ENCODE measurements at regions not wholly inside any gene's neighbourhood (a gene's known extent, or its start where the extent isn't known, plus 50 kb on each side); places are given as distances from the start of the nearest gene placed in this dataset.

- H3K27ac Mint-ChIP-seq: no peak overlapping the region
- CTCF ChIA-PET: interaction anchor here (0.6 kb wide), 1 partner anchor 94 kb away, joined by 3 read pairs; no protein-coding TSS in a partner anchor
- H3K36me3 Mint-ChIP-seq: no peaks in the 10 kb centered on the region
Measured at GRCh38 chr14:25843481-25844470, 754.1 kb downstream of the NOVA1 start.

GRCh38 chr14:25841226-25841625, 756.6 kb downstream of the NOVA1 start:
- no peak overlapping the region for H3K4me3 ChIP-seq (ENCODE audit: low read length)
- no peak for ATAC-seq
- H3K27ac Mint-ChIP-seq: no peak overlapping the region
- no peaks in the 10 kb centered on the region for H3K36me3 Mint-ChIP-seq
- intact Hi-C loops (cut with micrococcal nuclease): no loop called here
- H3K4me1 Mint-ChIP-seq: no peaks in the 10 kb centered on the region
- H3K36me3 ChIP-seq (ENCODE audit: control insufficient read depth in 2 of 3, insufficient read depth in 3 of 3, low read length in 3 of 3): no peaks in the 10 kb centered on the region
- no peaks in the 10 kb centered on the region for H3K4me1 ChIP-seq (ENCODE audit: control insufficient read depth in 2 of 2, insufficient read depth in 2 of 2, low read length in 2 of 2)
- H3K4me3 Mint-ChIP-seq: no peak overlapping the region
- no peak for DNase-seq
- H3K9me3 Mint-ChIP-seq: peaks cover 0 to 13% (median 4%) of the 10 kb centered on the region in 11 donors
- CTCF ChIA-PET: no interaction called here
- H3K27me3 Mint-ChIP-seq: no peaks in the 10 kb centered on the region
- no peak overlapping the region for H3K27ac ChIP-seq (ENCODE audit: low read depth, low read length)
- no peaks in the 10 kb centered on the region for H3K9me3 ChIP-seq (ENCODE audit: control insufficient read depth in 2 of 3, low read length in 3 of 3)
- POLR2A ChIA-PET: no interaction called here
- H3K27me3 ChIP-seq (ENCODE audit: control insufficient read depth in 2 of 2, insufficient read depth in 2 of 2, low read length in 2 of 2): no peaks in the 10 kb centered on the region

More at GRCh38 chr14:25843481-25844470, 754.1 kb downstream of the NOVA1 start:
- no peaks in the 10 kb centered on the region for H3K9me3 ChIP-seq (ENCODE audit: control insufficient read depth in 2 of 3, low read length in 3 of 3)
- H3K4me1 Mint-ChIP-seq: no peaks in the 10 kb centered on the region
- no peak overlapping the region for H3K27ac ChIP-seq (ENCODE audit: low read depth, low read length)
- no peak overlapping the region for H3K4me3 ChIP-seq (ENCODE audit: low read length)
- no peak overlapping the region for H3K4me3 Mint-ChIP-seq
- DNase-seq (no peak), ATAC-seq (no peak)
- peaks cover 0 to 22% (median 4%) of the 10 kb centered on the region in 11 donors for H3K9me3 Mint-ChIP-seq
- no peaks in the 10 kb centered on the region for H3K27me3 ChIP-seq (ENCODE audit: control insufficient read depth in 2 of 2, insufficient read depth in 2 of 2, low read length in 2 of 2)
- H3K4me1 ChIP-seq (ENCODE audit: control insufficient read depth in 2 of 2, insufficient read depth in 2 of 2, low read length in 2 of 2): no peaks in the 10 kb centered on the region
- POLR2A ChIA-PET: no interaction called here
- H3K27me3 Mint-ChIP-seq: no peaks in the 10 kb centered on the region
- intact Hi-C loops (cut with micrococcal nuclease): no loop called here
- H3K36me3 ChIP-seq (ENCODE audit: control insufficient read depth in 2 of 3, insufficient read depth in 3 of 3, low read length in 3 of 3): no peaks in the 10 kb centered on the region

GRCh38 chr14:25837551-25837965, 760.3 kb downstream of the NOVA1 start:
- Mint-ChIP-seq H3K27ac (no peak overlapping the region), H3K27me3 (no peaks in the 10 kb centered on the region), H3K36me3 (no peaks in the 10 kb centered on the region), H3K4me3 (no peak overlapping the region), H3K9me3 (peaks cover 0 to 17% (median 7%) of the 10 kb centered on the region in 11 donors), H3K4me1 (no peaks in the 10 kb centered on the region)
- ATAC-seq (no peak), DNase-seq (no peak)
- H3K9me3 ChIP-seq (ENCODE audit: control insufficient read depth in 2 of 3, low read length in 3 of 3): no peaks in the 10 kb centered on the region
- ChIA-PET POLR2A (no interaction called here), CTCF (no interaction called here)
- no peak overlapping the region for H3K4me3 ChIP-seq (ENCODE audit: low read length)
- no peaks in the 10 kb centered on the region for H3K4me1 ChIP-seq (ENCODE audit: control insufficient read depth in 2 of 2, insufficient read depth in 2 of 2, low read length in 2 of 2)
- no peaks in the 10 kb centered on the region for H3K27me3 ChIP-seq (ENCODE audit: control insufficient read depth in 2 of 2, insufficient read depth in 2 of 2, low read length in 2 of 2)
- no peaks in the 10 kb centered on the region for H3K36me3 ChIP-seq (ENCODE audit: control insufficient read depth in 2 of 3, insufficient read depth in 3 of 3, low read length in 3 of 3)
- intact Hi-C loops (cut with micrococcal nuclease): no loop called here
- no peak overlapping the region for H3K27ac ChIP-seq (ENCODE audit: low read depth, low read length)

- Mint-ChIP-seq H3K9me3 (peaks cover 0 to 17% (median 7%) of the 10 kb centered on the region in 11 donors), H3K27ac (no peak overlapping the region), H3K4me3 (no peak overlapping the region), H3K4me1 (no peaks in the 10 kb centered on the region), H3K36me3 (no peaks in the 10 kb centered on the region), H3K27me3 (no peaks in the 10 kb centered on the region)
- Histone ChIP-seq H3K27ac (ENCODE audit: low read depth, low read length) (no peak overlapping the region), H3K9me3 (ENCODE audit: control insufficient read depth in 2 of 3, low read length in 3 of 3) (no peaks in the 10 kb centered on the region), H3K4me3 (ENCODE audit: low read length) (no peak overlapping the region), H3K27me3 (ENCODE audit: control insufficient read depth in 2 of 2, insufficient read depth in 2 of 2, low read length in 2 of 2) (no peaks in the 10 kb centered on the region), H3K36me3 (ENCODE audit: control insufficient read depth in 2 of 3, insufficient read depth in 3 of 3, low read length in 3 of 3) (no peaks in the 10 kb centered on the region), H3K4me1 (ENCODE audit: control insufficient read depth in 2 of 2, insufficient read depth in 2 of 2, low read length in 2 of 2) (no peaks in the 10 kb centered on the region)
- no peak for ATAC-seq
- intact Hi-C loops (cut with micrococcal nuclease): no loop called here
- no peak for DNase-seq
- ChIA-PET CTCF (no interaction called here), POLR2A (no interaction called here)
Measured at GRCh38 chr14:25836636-25837035, 761.2 kb downstream of the NOVA1 start.

- no peak overlapping the region for H3K4me3 Mint-ChIP-seq
- DNase-seq (no peak), ATAC-seq (no peak)
- ChIA-PET CTCF (no interaction called here), POLR2A (no interaction called here)
- intact Hi-C loops (cut with micrococcal nuclease): no loop called here
- Histone ChIP-seq H3K9me3 (ENCODE audit: control insufficient read depth in 2 of 3, low read length in 3 of 3) (no peaks in the 10 kb centered on the region), H3K36me3 (ENCODE audit: control insufficient read depth in 2 of 3, insufficient read depth in 3 of 3, low read length in 3 of 3) (no peaks in the 10 kb centered on the region), H3K27me3 (ENCODE audit: control insufficient read depth in 2 of 2, insufficient read depth in 2 of 2, low read length in 2 of 2) (no peaks in the 10 kb centered on the region), H3K27ac (ENCODE audit: low read depth, low read length) (no peak overlapping the region), H3K4me1 (ENCODE audit: control insufficient read depth in 2 of 2, insufficient read depth in 2 of 2, low read length in 2 of 2) (no peaks in the 10 kb centered on the region), H3K4me3 (ENCODE audit: low read length) (no peak overlapping the region)
- no peaks in the 10 kb centered on the region for H3K36me3 Mint-ChIP-seq
- H3K27me3 Mint-ChIP-seq: no peaks in the 10 kb centered on the region
- no peak overlapping the region for H3K27ac Mint-ChIP-seq
- H3K4me1 Mint-ChIP-seq: no peaks in the 10 kb centered on the region
- H3K9me3 Mint-ChIP-seq: peaks cover 0 to 16% (median 3%) of the 10 kb centered on the region in 11 donors
Measured at GRCh38 chr14:25833341-25834126, 764.3 kb downstream of the NOVA1 start.

- Histone ChIP-seq H3K9me3 (ENCODE audit: control insufficient read depth in 2 of 3, low read length in 3 of 3) (no peaks in the 10 kb centered on the region), H3K4me1 (ENCODE audit: control insufficient read depth in 2 of 2, insufficient read depth in 2 of 2, low read length in 2 of 2) (no peaks in the 10 kb centered on the region), H3K4me3 (ENCODE audit: low read length) (no peak overlapping the region), H3K36me3 (ENCODE audit: control insufficient read depth in 2 of 3, insufficient read depth in 3 of 3, low read length in 3 of 3) (no peaks in the 10 kb centered on the region), H3K27ac (ENCODE audit: low read depth, low read length) (no peak overlapping the region), H3K27me3 (ENCODE audit: control insufficient read depth in 2 of 2, insufficient read depth in 2 of 2, low read length in 2 of 2) (no peaks in the 10 kb centered on the region)
- CTCF ChIA-PET: no interaction called here
- ATAC-seq (no peak), DNase-seq (no peak)
- Mint-ChIP-seq H3K4me3 (no peak overlapping the region), H3K27ac (no peak overlapping the region), H3K36me3 (no peaks in the 10 kb centered on the region), H3K9me3 (peaks cover 0 to 16% (median 3%) of the 10 kb centered on the region in 11 donors), H3K4me1 (no peaks in the 10 kb centered on the region), H3K27me3 (no peaks in the 10 kb centered on the region)
- intact Hi-C loops (cut with micrococcal nuclease): no loop called here
- POLR2A ChIA-PET: no interaction called here
Measured at GRCh38 chr14:25832585-25832984, 765.2 kb downstream of the NOVA1 start.
